Heart left ventricle (tissue), 13 donors: ENCODE measurements at regions not wholly inside any gene's neighbourhood (a gene's known extent, or its start where the extent isn't known, plus 50 kb on each side); places are given as distances from the start of the nearest gene placed in this dataset.

Experiments
- CTCF ChIP-seq, 12 donors: fragments of 200-600 bp; sonication (generic) in 4 of 12; IDR thresholded peaks; one replicate each; pipeline versions ENCODE4 v1.5.0 to v1.8.0; 2018 to 2022; ENCODE audit warnings: antibody characterized with exemption in 12 of 12, mild to moderate bottlenecking in 5 of 12
- POLR2A ChIP-seq, 2 donors: fragments of 450-650 bp; IDR thresholded peaks; one replicate each; pipeline ENCODE4 v1.6.1; 2017; ENCODE audit warnings: antibody characterized with exemption in 2 of 2, mild to moderate bottlenecking in 2 of 2, moderate library complexity in 2 of 2
- donor health status: ischemic (EF 13 %, LVEDD 7.1; RV severe dilation, severe dysfunction).
- donor health status: DM: no; HTN: yes; CAD: no.
- donor health status: DM: no; HTN: no; CAD: no.
- donor health status: ischemic (EF 25% LVEDD 6.9; RV normal size, moderate dysfunction).
- donor health status: ischemic (EF 25% LVEDD 5.7; RV mildly dilated, moderate dysfunction).
- donor health status: ischemic (EF 35%, LVEDD 5.7; RV mildly dilated, moderate dysfunction).
- donor health status: nonischemic (EF 11% LVEDD 7.7; RV severe dilation, severe dysfunction).
- donor health status: DM: yes; HTN: yes; CAD: no.
- donor health status: PGD.
- donor health status: ischemic (EF 29% LVEDD 5.4; RV normal size, mild dysfunction).
- donor health status: nonischemic (EF 23%, LVEDD 6.1; RV moderate dilation, normal function).

- TF ChIP-seq CTCF (IDR thresholded peaks at IDR 0.05) (no peak), POLR2A (IDR thresholded peaks at IDR 0.05) (no peak)
Measured at GRCh38 chr2:195238379-195238778, 418.6 kb upstream of the SLC39A10 start.
